Mesothelial cell of epicardium (in vitro differentiated cells): ENCODE measurements at regions not wholly inside any gene's neighbourhood (a gene's known extent, or its start where the extent isn't known, plus 50 kb on each side); places are given as distances from the start of the nearest gene placed in this dataset.

Experiments used
- DNase-seq, 2 experiments: peaks; one replicate each; pipeline ENCODE4 v3.0.0; 2021; ENCODE audit warnings: low spot score in 2 of 2; ENCODE audit not compliant: unreplicated experiment in 2 of 2
- H3K27ac Mint-ChIP-seq: 2 replicates; pipeline ENCODE4 v1.8.0; 2021; ENCODE audit warnings: mixed read lengths
- H3K27me3 Mint-ChIP-seq: 2 replicates; pipeline ENCODE4 v1.8.0; 2021; ENCODE audit warnings: low read depth, mixed read lengths
- H3K36me3 Mint-ChIP-seq: 2 replicates; pipeline ENCODE4 v1.8.0; 2021; ENCODE audit warnings: mixed read lengths
- H3K4me1 Mint-ChIP-seq: 2 replicates; pipeline ENCODE4 v1.8.0; 2021; ENCODE audit warnings: mixed read lengths
- H3K4me3 Mint-ChIP-seq: 2 replicates; pipeline ENCODE4 v1.8.0; 2021; ENCODE audit warnings: mild to moderate bottlenecking, moderate library complexity, mixed read lengths
- H3K9me3 Mint-ChIP-seq: 2 replicates; pipeline ENCODE4 v1.8.0; 2021; ENCODE audit warnings: mixed read lengths
- TF ChIP-seq, protein P1 (sequence below): fragments of 200-600 bp; sonication (generic); IDR thresholded peaks from one replicate; pipeline ENCODE4 v1.5.0; 2021; ENCODE audit warnings: antibody characterized with exemption; ENCODE audit not compliant: unreplicated experiment

GRCh38 chrX:22634083-22634482 is 361.4 kb downstream of the CBLL2 start:
- peaks cover 37% of the 10 kb centered on the region for H3K9me3 Mint-ChIP-seq

DNA sequence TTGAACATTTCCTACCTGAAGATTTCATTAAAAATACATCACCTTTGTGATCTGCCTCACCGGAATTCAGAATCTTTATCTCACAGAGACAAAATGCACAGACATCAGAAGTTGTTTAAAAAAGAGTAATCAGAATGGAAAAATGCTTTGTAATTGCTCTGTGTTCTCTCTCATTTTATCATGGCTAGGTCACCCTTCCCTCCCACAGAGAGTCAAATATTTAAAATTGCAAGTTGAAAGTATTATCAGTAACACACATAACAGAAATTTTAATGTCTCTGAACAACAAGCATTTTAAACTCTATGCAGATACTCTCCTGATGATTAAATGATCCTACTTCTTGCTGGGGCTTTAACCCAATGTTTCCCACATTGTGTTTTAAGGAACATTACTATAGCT is 362.0 kb downstream of the CBLL2 start:
- H3K4me3 Mint-ChIP-seq: no peak overlapping the region
- peaks cover 30% of the 10 kb centered on the region for H3K4me1 Mint-ChIP-seq
- TF ChIP-seq, protein P1, sequence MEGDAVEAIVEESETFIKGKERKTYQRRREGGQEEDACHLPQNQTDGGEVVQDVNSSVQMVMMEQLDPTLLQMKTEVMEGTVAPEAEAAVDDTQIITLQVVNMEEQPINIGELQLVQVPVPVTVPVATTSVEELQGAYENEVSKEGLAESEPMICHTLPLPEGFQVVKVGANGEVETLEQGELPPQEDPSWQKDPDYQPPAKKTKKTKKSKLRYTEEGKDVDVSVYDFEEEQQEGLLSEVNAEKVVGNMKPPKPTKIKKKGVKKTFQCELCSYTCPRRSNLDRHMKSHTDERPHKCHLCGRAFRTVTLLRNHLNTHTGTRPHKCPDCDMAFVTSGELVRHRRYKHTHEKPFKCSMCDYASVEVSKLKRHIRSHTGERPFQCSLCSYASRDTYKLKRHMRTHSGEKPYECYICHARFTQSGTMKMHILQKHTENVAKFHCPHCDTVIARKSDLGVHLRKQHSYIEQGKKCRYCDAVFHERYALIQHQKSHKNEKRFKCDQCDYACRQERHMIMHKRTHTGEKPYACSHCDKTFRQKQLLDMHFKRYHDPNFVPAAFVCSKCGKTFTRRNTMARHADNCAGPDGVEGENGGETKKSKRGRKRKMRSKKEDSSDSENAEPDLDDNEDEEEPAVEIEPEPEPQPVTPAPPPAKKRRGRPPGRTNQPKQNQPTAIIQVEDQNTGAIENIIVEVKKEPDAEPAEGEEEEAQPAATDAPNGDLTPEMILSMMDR: no peak
- DNase-seq: no peak
- H3K27me3 Mint-ChIP-seq: peaks cover 2% of the 10 kb centered on the region
- H3K36me3 Mint-ChIP-seq: no peaks in the 10 kb centered on the region
- peaks cover 35% of the 10 kb centered on the region for H3K9me3 Mint-ChIP-seq
- peak overlapping the region; percentile 71 for H3K27ac Mint-ChIP-seq

More at GRCh38 chrX:22634083-22634482, 361.4 kb downstream of the CBLL2 start:
- Mint-ChIP-seq H3K4me1 (peaks cover 32% of the 10 kb centered on the region), H3K27ac (peak overlapping the region; percentile 30), H3K27me3 (peaks cover 2% of the 10 kb centered on the region), H3K36me3 (no peaks in the 10 kb centered on the region), H3K4me3 (no peak overlapping the region)
- TF ChIP-seq, protein P1: no peak
- DNase-seq: no peak

DNA sequence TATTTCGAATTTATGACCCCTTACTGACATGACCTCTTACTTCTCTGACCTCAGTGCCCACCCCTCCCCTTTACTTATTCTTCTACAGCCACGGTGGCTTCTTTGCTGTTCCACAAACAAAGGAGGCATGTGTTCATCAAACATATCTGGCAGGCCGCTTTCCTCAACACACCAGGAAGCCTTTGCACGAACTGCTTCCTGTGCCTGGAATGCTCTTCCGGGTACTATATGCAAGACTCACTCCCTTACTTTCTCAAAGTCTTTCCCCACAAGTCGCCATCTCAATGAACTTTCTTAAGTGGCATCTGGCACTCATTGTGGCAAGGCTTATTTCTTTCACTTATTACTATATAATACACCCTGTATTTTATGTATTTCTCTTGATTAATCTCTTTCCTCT is 351.5 kb upstream of the DDX53 start:
- Mint-ChIP-seq H3K27me3 (no peaks in the 10 kb centered on the region), H3K36me3 (no peaks in the 10 kb centered on the region), H3K9me3 (peaks cover 55% of the 10 kb centered on the region), H3K4me3 (no peak overlapping the region), H3K27ac (no peak overlapping the region), H3K4me1 (peaks cover 15% of the 10 kb centered on the region)
- TF ChIP-seq, protein P1: no peak
- DNase-seq: no peak

DNA sequence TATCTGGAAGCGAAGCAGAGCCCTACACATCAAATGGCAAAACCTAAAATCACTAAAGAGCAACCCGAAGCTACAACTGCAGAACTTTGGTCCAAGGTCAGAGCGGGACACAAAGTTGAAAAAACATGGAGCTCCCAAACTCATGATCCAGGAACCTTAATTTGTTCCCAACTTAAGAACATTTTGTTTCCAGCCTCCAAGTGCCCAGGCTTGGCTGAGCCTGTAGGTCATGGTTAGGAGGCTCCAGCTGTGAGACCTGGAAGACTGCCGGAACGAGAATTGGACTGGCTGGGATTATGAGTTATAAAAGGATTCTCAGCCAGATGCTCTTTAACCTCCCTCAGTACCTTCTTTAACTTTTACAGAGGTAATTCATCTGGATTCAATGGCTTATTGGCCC is 349.1 kb upstream of the DDX53 start:
- Mint-ChIP-seq H3K36me3 (no peaks in the 10 kb centered on the region), H3K4me3 (no peak overlapping the region), H3K27ac (no peak overlapping the region), H3K9me3 (peaks cover 47% of the 10 kb centered on the region), H3K4me1 (peaks cover 20% of the 10 kb centered on the region), H3K27me3 (no peaks in the 10 kb centered on the region)
- TF ChIP-seq, protein P1: no peak
- no peak for DNase-seq

GRCh38 chrX:22652596-22652995 is 347.2 kb upstream of the DDX53 start:
- H3K4me1 Mint-ChIP-seq: peaks cover 19% of the 10 kb centered on the region
- no peaks in the 10 kb centered on the region for H3K27me3 Mint-ChIP-seq
- TF ChIP-seq, protein P1: no peak
- no peak overlapping the region for H3K4me3 Mint-ChIP-seq
- peaks cover 9% of the 10 kb centered on the region for H3K36me3 Mint-ChIP-seq
- H3K9me3 Mint-ChIP-seq: peaks cover 43% of the 10 kb centered on the region
- no peak for DNase-seq
- peak overlapping the region; percentile 45 for H3K27ac Mint-ChIP-seq

GRCh38 chrX:22660756-22661155 is 339.0 kb upstream of the DDX53 start:
- peaks cover 9% of the 10 kb centered on the region for H3K36me3 Mint-ChIP-seq
- DNase-seq: no peak
- H3K27ac Mint-ChIP-seq: no peak overlapping the region
- TF ChIP-seq, protein P1: no peak
- H3K4me1 Mint-ChIP-seq: no peaks in the 10 kb centered on the region
- peaks cover 35% of the 10 kb centered on the region for H3K9me3 Mint-ChIP-seq
- no peak overlapping the region for H3K4me3 Mint-ChIP-seq
- H3K27me3 Mint-ChIP-seq: no peaks in the 10 kb centered on the region
